ENCODE measurements at regions not wholly inside any gene's neighbourhood (a gene's known extent, or its start where the extent isn't known, plus 50 kb on each side); places are given as distances from the start of the nearest gene placed in this dataset.

DNA sequence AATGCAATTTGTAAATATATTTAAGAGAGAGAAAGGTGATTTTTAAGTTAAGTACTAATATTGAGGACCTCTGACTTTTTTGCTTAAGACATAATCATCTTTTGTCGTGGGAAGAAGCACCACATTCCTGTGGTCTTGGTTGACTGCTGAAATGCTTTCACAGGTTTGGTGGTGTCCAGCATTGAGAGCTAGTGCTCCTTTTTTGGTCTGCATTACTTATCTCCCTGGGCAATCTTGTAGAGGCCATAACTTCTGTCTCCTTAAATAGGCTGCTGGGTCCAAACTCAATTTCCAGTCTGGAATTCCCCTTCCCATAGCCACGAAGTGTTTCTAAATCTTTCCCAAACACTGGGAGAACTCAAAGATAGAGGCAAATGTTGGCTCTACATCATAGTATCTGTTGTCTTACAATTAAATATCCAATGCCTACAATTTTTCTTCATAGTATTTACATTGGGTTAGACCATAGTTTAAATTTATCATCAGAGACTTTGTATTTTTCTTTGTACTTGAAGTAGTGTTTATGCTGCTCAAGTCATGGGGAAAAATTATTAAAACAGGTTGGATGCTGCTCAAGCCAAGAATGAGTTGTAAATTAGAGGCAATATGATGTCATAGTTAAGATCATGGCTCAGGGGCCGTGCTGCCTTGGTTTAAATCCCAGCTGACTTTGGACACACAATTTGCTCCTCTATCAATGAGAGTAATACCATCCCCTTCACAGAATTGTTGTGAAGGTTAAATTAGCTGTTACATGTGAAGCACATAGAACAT is 105.6 kb downstream of the POSTN start:
- TF ChIP-seq ZNF23 (tag by site-specific recombination; IDR thresholded peaks at IDR 0.05; ENCODE audit: borderline replicate concordance) (no peak), ZSCAN16 (tag by site-specific recombination; IDR thresholded peaks at IDR 0.05) (no peak)

Data from HEK293 (cell line).